ENCODE measurements at regions not wholly inside any gene's neighbourhood (a gene's known extent, or its start where the extent isn't known, plus 50 kb on each side); places are given as distances from the start of the nearest gene placed in this dataset.

DNA sequence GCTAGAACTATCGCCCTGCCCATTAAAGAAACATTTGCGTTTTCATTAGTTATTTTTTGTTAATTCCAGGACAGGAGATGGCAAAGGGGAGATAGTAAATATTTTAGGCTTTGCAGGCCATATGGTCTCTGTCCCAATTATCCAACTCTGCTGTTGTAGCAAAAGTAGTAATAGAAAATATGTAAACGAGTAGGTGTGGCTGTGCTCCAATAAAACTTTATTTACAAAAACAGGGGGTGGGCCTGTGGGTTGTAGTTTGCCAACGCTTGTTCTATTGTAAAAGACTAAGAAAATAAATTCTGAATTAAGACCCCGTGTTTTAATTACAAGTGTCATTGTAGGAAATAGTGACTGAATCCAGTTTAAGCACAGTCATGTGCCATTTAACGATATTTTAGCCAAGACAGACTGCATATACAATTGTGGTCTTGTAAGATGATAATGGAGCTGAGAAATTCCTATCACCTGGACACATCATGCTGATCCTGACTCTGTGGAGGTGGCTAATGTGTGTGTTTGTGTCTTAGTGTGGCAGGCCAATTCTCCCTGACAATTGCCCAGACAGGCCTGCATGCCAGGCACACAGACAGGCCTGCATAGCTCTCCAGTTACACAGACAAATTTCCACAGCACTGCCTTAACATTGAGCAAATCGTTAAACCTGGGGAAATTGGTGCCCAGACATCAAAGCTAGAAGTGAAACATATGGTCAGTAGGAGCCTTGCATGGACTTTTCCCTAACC lies 76.4 kb downstream of the SKA1 start:
- WGBS: 77% methylated on average over 6 of the region's 7 CpGs
- peak overlapping the region; percentile 33 for H2AFZ ChIP-seq (ENCODE audit: low read depth, low read length)
- no peaks in the 10 kb centered on the region for H3K79me1 ChIP-seq (replicated peaks; ENCODE audit: low read length, poor library complexity, severe bottlenecking)
- no peak overlapping the region for H3K4ac ChIP-seq (ENCODE audit: low read depth in 1 of 2, low read length in 2 of 2)
- H4K91ac ChIP-seq (ENCODE audit: low read length): no peak overlapping the region
- H3K27me3 ChIP-seq (ENCODE audit: control insufficient read depth in 1 of 2, insufficient read depth in 1 of 2, low read length in 2 of 2): no peaks in the 10 kb centered on the region
- H2BK12ac ChIP-seq (ENCODE audit: low read length in 2 of 2): no peak overlapping the region
- H3K9me3 ChIP-seq (ENCODE audit: control insufficient read depth, low read length): no peaks in the 10 kb centered on the region
- H3K4me1 ChIP-seq (ENCODE audit: control insufficient read depth, insufficient read depth, low read depth, low read length): peaks cover 1% of the 10 kb centered on the region
- no peak overlapping the region for H2BK15ac ChIP-seq (ENCODE audit: low read depth, poor library complexity, severe bottlenecking)
- no peak overlapping the region for H3K18ac ChIP-seq (ENCODE audit: low read depth in 1 of 2, low read length in 2 of 2)
- no peak overlapping the region for H2BK120ac ChIP-seq (ENCODE audit: low read depth, low read length)
- no peak overlapping the region for H2BK5ac ChIP-seq (ENCODE audit: low read depth, low read length, poor library complexity, severe bottlenecking)
- H3K27ac ChIP-seq (ENCODE audit: low read length, poor library complexity, severe bottlenecking): no peak overlapping the region
- H3K23ac ChIP-seq (ENCODE audit: low read length in 2 of 2): no peak overlapping the region
- H3K9ac ChIP-seq (ENCODE audit: low read length): no peak overlapping the region
- no peak overlapping the region for H3K4me2 ChIP-seq (ENCODE audit: low read length, poor library complexity, severe bottlenecking)
- H3K4me3 ChIP-seq (ENCODE audit: insufficient read depth in 1 of 2, low read depth in 1 of 2, low read length in 2 of 2): no peak overlapping the region
- H3K14ac ChIP-seq (ENCODE audit: low read length in 2 of 2): no peak overlapping the region
- H4K8ac ChIP-seq (ENCODE audit: low read length): no peak overlapping the region
- DNase-seq: no peak
- no peaks in the 10 kb centered on the region for H3K36me3 ChIP-seq (ENCODE audit: control insufficient read depth in 1 of 2, insufficient read depth in 2 of 2, low read depth in 1 of 2, low read length in 2 of 2)
- H2AK5ac ChIP-seq (ENCODE audit: low read length, severe bottlenecking): no peak overlapping the region

- no peaks in the 10 kb centered on the region for H3K9me3 ChIP-seq (ENCODE audit: control insufficient read depth, low read length)
- no peak overlapping the region for H3K27ac ChIP-seq (ENCODE audit: low read length, poor library complexity, severe bottlenecking)
- H3K27me3 ChIP-seq (ENCODE audit: control insufficient read depth in 1 of 2, insufficient read depth in 1 of 2, low read length in 2 of 2): no peaks in the 10 kb centered on the region
- H3K14ac ChIP-seq (ENCODE audit: low read length in 2 of 2): no peak overlapping the region
- H2AK5ac ChIP-seq (ENCODE audit: low read length, severe bottlenecking): no peak overlapping the region
- no peaks in the 10 kb centered on the region for H3K79me1 ChIP-seq (replicated peaks; ENCODE audit: low read length, poor library complexity, severe bottlenecking)
- peaks cover 1% of the 10 kb centered on the region for H3K4me1 ChIP-seq (ENCODE audit: control insufficient read depth, insufficient read depth, low read depth, low read length)
- no CpG with 5 or more reads among the region's 1 CpG for WGBS
- no peak overlapping the region for H3K23ac ChIP-seq (ENCODE audit: low read length in 2 of 2)
- no peak overlapping the region for H2BK5ac ChIP-seq (ENCODE audit: low read depth, low read length, poor library complexity, severe bottlenecking)
- no peaks in the 10 kb centered on the region for H3K36me3 ChIP-seq (ENCODE audit: control insufficient read depth in 1 of 2, insufficient read depth in 2 of 2, low read depth in 1 of 2, low read length in 2 of 2)
- H2BK15ac ChIP-seq (ENCODE audit: low read depth, poor library complexity, severe bottlenecking): no peak overlapping the region
- no peak overlapping the region for H3K18ac ChIP-seq (ENCODE audit: low read depth in 1 of 2, low read length in 2 of 2)
- no peak overlapping the region for H2BK120ac ChIP-seq (ENCODE audit: low read depth, low read length)
- DNase-seq: no peak
- H3K9ac ChIP-seq (ENCODE audit: low read length): no peak overlapping the region
- H4K8ac ChIP-seq (ENCODE audit: low read length): no peak overlapping the region
- H2BK12ac ChIP-seq (ENCODE audit: low read length in 2 of 2): no peak overlapping the region
- no peak overlapping the region for H4K91ac ChIP-seq (ENCODE audit: low read length)
- no peak overlapping the region for H2AFZ ChIP-seq (ENCODE audit: low read depth, low read length)
- H3K4me3 ChIP-seq (ENCODE audit: insufficient read depth in 1 of 2, low read depth in 1 of 2, low read length in 2 of 2): no peak overlapping the region
- no peak overlapping the region for H3K4ac ChIP-seq (ENCODE audit: low read depth in 1 of 2, low read length in 2 of 2)
- no peak overlapping the region for H3K4me2 ChIP-seq (ENCODE audit: low read length, poor library complexity, severe bottlenecking)
Measured at GRCh38 chr18:50453014-50453680, 78.3 kb downstream of the SKA1 start.

DNA sequence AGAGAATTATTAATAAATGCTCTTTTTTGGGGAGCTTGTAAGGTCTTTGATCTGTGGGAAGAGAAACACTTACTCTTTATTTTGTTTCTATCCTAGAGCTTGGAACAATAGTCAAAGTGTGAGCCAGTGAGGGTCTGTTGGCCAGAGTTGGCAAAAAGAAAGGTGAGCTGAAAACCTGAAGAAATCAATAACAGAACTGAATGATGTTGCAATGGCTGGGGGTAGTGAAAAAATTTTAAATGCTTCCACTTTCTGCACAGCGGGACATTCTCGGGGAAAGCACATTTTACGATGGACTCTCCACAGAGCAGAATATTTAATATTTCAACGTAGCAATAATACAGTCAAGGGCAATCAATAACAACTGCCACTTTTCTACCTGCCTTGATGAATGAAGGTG lies 78.9 kb downstream of the SKA1 start:
- Histone ChIP-seq H2AK5ac (ENCODE audit: low read length, severe bottlenecking) (no peak overlapping the region), H3K4me3 (ENCODE audit: insufficient read depth in 1 of 2, low read depth in 1 of 2, low read length in 2 of 2) (no peak overlapping the region), H3K14ac (ENCODE audit: low read length in 2 of 2) (no peak overlapping the region), H2BK12ac (ENCODE audit: low read length in 2 of 2) (no peak overlapping the region), H3K27ac (ENCODE audit: low read length, poor library complexity, severe bottlenecking) (no peak overlapping the region), H2BK120ac (ENCODE audit: low read depth, low read length) (no peak overlapping the region), H3K79me1 (replicated peaks; ENCODE audit: low read length, poor library complexity, severe bottlenecking) (no peaks in the 10 kb centered on the region), H3K18ac (ENCODE audit: low read depth in 1 of 2, low read length in 2 of 2) (no peak overlapping the region), H3K36me3 (ENCODE audit: control insufficient read depth in 1 of 2, insufficient read depth in 2 of 2, low read depth in 1 of 2, low read length in 2 of 2) (no peaks in the 10 kb centered on the region), H3K9me3 (ENCODE audit: control insufficient read depth, low read length) (no peaks in the 10 kb centered on the region), H3K4me2 (ENCODE audit: low read length, poor library complexity, severe bottlenecking) (no peak overlapping the region), H2BK15ac (ENCODE audit: low read depth, poor library complexity, severe bottlenecking) (no peak overlapping the region), H3K4ac (ENCODE audit: low read depth in 1 of 2, low read length in 2 of 2) (no peak overlapping the region), H4K91ac (ENCODE audit: low read length) (no peak overlapping the region), H2AFZ (ENCODE audit: low read depth, low read length) (no peak overlapping the region), H3K9ac (ENCODE audit: low read length) (no peak overlapping the region), H3K23ac (ENCODE audit: low read length in 2 of 2) (no peak overlapping the region), H2BK5ac (ENCODE audit: low read depth, low read length, poor library complexity, severe bottlenecking) (no peak overlapping the region), H3K27me3 (ENCODE audit: control insufficient read depth in 1 of 2, insufficient read depth in 1 of 2, low read length in 2 of 2) (no peaks in the 10 kb centered on the region), H3K4me1 (ENCODE audit: control insufficient read depth, insufficient read depth, low read depth, low read length) (peaks cover 1% of the 10 kb centered on the region), H4K8ac (ENCODE audit: low read length) (no peak overlapping the region)
- WGBS: 87% methylated on average over 4 of the region's 4 CpGs
- no peak for DNase-seq

GRCh38 chr18:50454387-50454988 lies 79.6 kb downstream of the SKA1 start:
- H3K4me1 ChIP-seq (ENCODE audit: control insufficient read depth, insufficient read depth, low read depth, low read length): peaks cover 1% of the 10 kb centered on the region
- no peak overlapping the region for H2BK5ac ChIP-seq (ENCODE audit: low read depth, low read length, poor library complexity, severe bottlenecking)
- H3K18ac ChIP-seq (ENCODE audit: low read depth in 1 of 2, low read length in 2 of 2): no peak overlapping the region
- H3K4me3 ChIP-seq (ENCODE audit: insufficient read depth in 1 of 2, low read depth in 1 of 2, low read length in 2 of 2): no peak overlapping the region
- no peaks in the 10 kb centered on the region for H3K36me3 ChIP-seq (ENCODE audit: control insufficient read depth in 1 of 2, insufficient read depth in 2 of 2, low read depth in 1 of 2, low read length in 2 of 2)
- no peaks in the 10 kb centered on the region for H3K27me3 ChIP-seq (ENCODE audit: control insufficient read depth in 1 of 2, insufficient read depth in 1 of 2, low read length in 2 of 2)
- H3K23ac ChIP-seq (ENCODE audit: low read length in 2 of 2): no peak overlapping the region
- no peak overlapping the region for H2AK5ac ChIP-seq (ENCODE audit: low read length, severe bottlenecking)
- no peak for DNase-seq
- H4K91ac ChIP-seq (ENCODE audit: low read length): no peak overlapping the region
- H4K8ac ChIP-seq (ENCODE audit: low read length): no peak overlapping the region
- no peak overlapping the region for H2AFZ ChIP-seq (ENCODE audit: low read depth, low read length)
- H3K27ac ChIP-seq (ENCODE audit: low read length, poor library complexity, severe bottlenecking): no peak overlapping the region
- WGBS: 72% methylated on average over 10 of the region's 10 CpGs
- H2BK12ac ChIP-seq (ENCODE audit: low read length in 2 of 2): no peak overlapping the region
- H3K4me2 ChIP-seq (ENCODE audit: low read length, poor library complexity, severe bottlenecking): no peak overlapping the region
- H3K9ac ChIP-seq (ENCODE audit: low read length): no peak overlapping the region
- no peak overlapping the region for H2BK120ac ChIP-seq (ENCODE audit: low read depth, low read length)
- no peak overlapping the region for H2BK15ac ChIP-seq (ENCODE audit: low read depth, poor library complexity, severe bottlenecking)
- H3K4ac ChIP-seq (ENCODE audit: low read depth in 1 of 2, low read length in 2 of 2): no peak overlapping the region
- no peak overlapping the region for H3K14ac ChIP-seq (ENCODE audit: low read length in 2 of 2)
- no peaks in the 10 kb centered on the region for H3K79me1 ChIP-seq (replicated peaks; ENCODE audit: low read length, poor library complexity, severe bottlenecking)
- H3K9me3 ChIP-seq (ENCODE audit: control insufficient read depth, low read length): no peaks in the 10 kb centered on the region
